Fibroblast of lung (primary cell): ENCODE measurements at regions not wholly inside any gene's neighbourhood (a gene's known extent, or its start where the extent isn't known, plus 50 kb on each side); places are given as distances from the start of the nearest gene placed in this dataset.

Experiments
- DNase-seq, 2 donors: peaks; one replicate each; pipeline versions ENCODE4 v3.0.0 to v3.0.0-alpha.2; 2010; ENCODE audit warnings: low read depth in 2 of 2
- H2AFZ ChIP-seq: 2 replicates; pipeline ENCODE4 v1.5.1; 2012; ENCODE audit warnings: low read length, control low read depth, inconsistent platforms
- H3K27ac ChIP-seq: 2 replicates; pipeline ENCODE4 v1.5.1; 2011; ENCODE audit warnings: low read length, control low read depth; ENCODE audit not compliant: insufficient read depth
- H3K27me3 ChIP-seq: 2 replicates; pipeline ENCODE4 v1.5.1; 2011; ENCODE audit warnings: mild to moderate bottlenecking, low read length; ENCODE audit not compliant: control insufficient read depth, insufficient read depth
- H3K36me3 ChIP-seq: 2 replicates; pipeline ENCODE4 v1.5.1; 2011; ENCODE audit warnings: low read length; ENCODE audit not compliant: control insufficient read depth, insufficient read depth
- H3K4me1 ChIP-seq: 2 replicates; pipeline ENCODE4 v1.5.1; 2011; ENCODE audit warnings: low read length; ENCODE audit not compliant: control insufficient read depth, insufficient read depth; ENCODE audit errors: extremely low read depth
- H3K4me2 ChIP-seq: 2 replicates; pipeline ENCODE4 v1.5.1; 2011; ENCODE audit warnings: low read length, control low read depth; ENCODE audit not compliant: insufficient read depth; ENCODE audit errors: extremely low read depth
- H3K4me3 ChIP-seq, 4 experiments: fragments of 200-600 bp in 1 of 4; sonication (generic) in 1 of 4; replicated peaks in 1 of 4; 2 replicates each; pipeline ENCODE4 v1.5.1; 2011 to 2016; ENCODE audit warnings: low read length in 4 of 4, low read depth in 3 of 4, mild to moderate bottlenecking in 3 of 4, control low read depth in 2 of 4, inconsistent platforms in 1 of 4, mixed read lengths in 1 of 4; ENCODE audit not compliant: insufficient read depth in 1 of 4; ENCODE audit errors: control extremely low read depth in 1 of 4
- H3K79me2 ChIP-seq: 2 replicates; pipeline ENCODE4 v1.5.1; 2012; ENCODE audit warnings: mild to moderate bottlenecking, low read length, inconsistent platforms; ENCODE audit not compliant: control insufficient read depth, insufficient read depth
- H3K9ac ChIP-seq: 2 replicates; pipeline ENCODE4 v1.5.1; 2011; ENCODE audit warnings: mild to moderate bottlenecking, low read length, control low read depth; ENCODE audit not compliant: insufficient read depth
- H3K9me3 ChIP-seq: 2 replicates; pipeline ENCODE4 v1.5.1; 2012; ENCODE audit warnings: low read depth, low read length; ENCODE audit not compliant: control insufficient read depth, insufficient read depth
- H4K20me1 ChIP-seq: 2 replicates; pipeline ENCODE4 v1.5.1; 2011; ENCODE audit warnings: low read length; ENCODE audit not compliant: control insufficient read depth, insufficient read depth; ENCODE audit errors: extremely low read depth
- EZH2 ChIP-seq: IDR thresholded peaks from 2 replicates; pipeline ENCODE4 v1.5.1; 2012; ENCODE audit warnings: low read length, control low read depth, mild to moderate bottlenecking; ENCODE audit errors: missing control alignments
- TF ChIP-seq, protein P1 (sequence below), 2 donors: IDR thresholded peaks in 1 of 2; conservative IDR thresholded peaks in 1 of 2; 1 replicate in 1 of 2; 2 replicates in 1 of 2; pipeline ENCODE4 v1.5.1; 2011 to 2012; ENCODE audit warnings: low read length in 2 of 2, control low read depth in 1 of 2, inconsistent platforms in 1 of 2, low read depth in 1 of 2, mild to moderate bottlenecking in 1 of 2

DNA sequence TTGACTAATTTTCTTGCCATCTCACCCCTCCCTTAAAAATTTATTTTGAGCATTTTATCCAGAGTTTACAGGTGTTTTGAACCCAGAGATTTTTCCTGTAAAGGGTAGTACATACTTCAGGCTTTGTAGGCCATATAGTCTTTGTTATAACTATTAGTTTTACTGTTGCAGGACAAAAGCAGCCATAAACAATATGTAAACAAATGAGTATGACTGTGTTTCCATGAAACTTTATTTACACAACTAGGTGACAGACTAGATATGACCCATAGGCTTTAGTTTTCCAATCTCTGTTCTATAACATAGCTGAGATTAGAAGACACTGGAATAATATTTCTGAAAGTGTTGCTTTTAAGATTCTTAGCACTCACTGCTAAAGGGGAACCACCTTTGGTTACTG is 587.9 kb downstream of the PDCD6IP start:
- no peak for TF ChIP-seq EZH2
- TF ChIP-seq, protein P1, sequence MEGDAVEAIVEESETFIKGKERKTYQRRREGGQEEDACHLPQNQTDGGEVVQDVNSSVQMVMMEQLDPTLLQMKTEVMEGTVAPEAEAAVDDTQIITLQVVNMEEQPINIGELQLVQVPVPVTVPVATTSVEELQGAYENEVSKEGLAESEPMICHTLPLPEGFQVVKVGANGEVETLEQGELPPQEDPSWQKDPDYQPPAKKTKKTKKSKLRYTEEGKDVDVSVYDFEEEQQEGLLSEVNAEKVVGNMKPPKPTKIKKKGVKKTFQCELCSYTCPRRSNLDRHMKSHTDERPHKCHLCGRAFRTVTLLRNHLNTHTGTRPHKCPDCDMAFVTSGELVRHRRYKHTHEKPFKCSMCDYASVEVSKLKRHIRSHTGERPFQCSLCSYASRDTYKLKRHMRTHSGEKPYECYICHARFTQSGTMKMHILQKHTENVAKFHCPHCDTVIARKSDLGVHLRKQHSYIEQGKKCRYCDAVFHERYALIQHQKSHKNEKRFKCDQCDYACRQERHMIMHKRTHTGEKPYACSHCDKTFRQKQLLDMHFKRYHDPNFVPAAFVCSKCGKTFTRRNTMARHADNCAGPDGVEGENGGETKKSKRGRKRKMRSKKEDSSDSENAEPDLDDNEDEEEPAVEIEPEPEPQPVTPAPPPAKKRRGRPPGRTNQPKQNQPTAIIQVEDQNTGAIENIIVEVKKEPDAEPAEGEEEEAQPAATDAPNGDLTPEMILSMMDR (conservative IDR thresholded peaks at IDR 0.05 in 1 of 2, IDR thresholded peaks at IDR 0.05 in 1 of 2; ENCODE audit: low read depth in 1 of 2, low read length in 2 of 2): no peak
- no peak overlapping the region for H3K4me3 ChIP-seq
- H3K27ac ChIP-seq: no peak overlapping the region
- DNase-seq: no peak
- H3K4me1 ChIP-seq: no peaks in the 10 kb centered on the region
- no peaks in the 10 kb centered on the region for H3K36me3 ChIP-seq
- no peak overlapping the region for H2AFZ ChIP-seq
- no peaks in the 10 kb centered on the region for H4K20me1 ChIP-seq
- H3K27me3 ChIP-seq: no peaks in the 10 kb centered on the region
- H3K9ac ChIP-seq: no peak overlapping the region
- H3K4me2 ChIP-seq: no peak overlapping the region
- no peaks in the 10 kb centered on the region for H3K79me2 ChIP-seq
- H3K9me3 ChIP-seq: no peaks in the 10 kb centered on the region

DNA sequence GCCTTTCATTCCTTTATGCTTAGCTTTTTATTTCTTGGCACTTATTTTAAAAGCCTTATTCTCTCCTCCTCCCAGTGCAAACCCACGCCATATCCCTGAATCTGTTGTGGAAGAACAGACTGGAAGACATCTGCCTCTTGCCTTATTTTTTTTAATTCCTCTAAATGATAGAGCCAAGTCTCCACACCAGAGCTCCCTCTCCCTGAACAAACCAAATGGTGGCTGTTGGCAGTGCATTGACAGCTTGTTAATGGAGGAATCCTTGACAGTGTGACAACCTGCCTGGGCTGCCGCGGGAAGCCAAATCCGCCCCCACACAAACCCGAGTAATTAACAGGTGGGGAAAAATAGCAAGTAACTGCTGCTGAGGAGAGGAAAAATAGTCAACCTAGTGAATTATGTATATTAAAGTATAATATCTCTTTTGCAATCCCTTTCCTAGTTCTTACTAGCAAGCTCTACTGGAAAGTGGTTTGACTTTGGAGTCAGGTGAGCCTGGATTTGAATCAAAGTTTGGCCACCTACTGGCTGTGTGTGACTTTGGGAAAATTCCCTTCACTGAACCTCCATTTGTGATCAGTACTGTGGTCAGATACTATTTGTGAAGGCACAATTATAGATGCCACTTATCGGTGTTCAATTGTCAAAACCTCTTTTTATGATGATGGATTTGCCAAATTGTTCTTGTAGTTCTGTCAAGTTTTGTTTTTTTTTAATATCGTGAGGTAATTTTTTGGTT is 589.6 kb downstream of the PDCD6IP start:
- no peak for TF ChIP-seq EZH2
- TF ChIP-seq, protein P1 (conservative IDR thresholded peaks at IDR 0.05 in 1 of 2, IDR thresholded peaks at IDR 0.05 in 1 of 2; ENCODE audit: low read depth in 1 of 2, low read length in 2 of 2): no peak
- no peak overlapping the region for H3K9ac ChIP-seq
- no peaks in the 10 kb centered on the region for H3K27me3 ChIP-seq
- H3K4me3 ChIP-seq: no peak overlapping the region
- no peaks in the 10 kb centered on the region for H3K79me2 ChIP-seq
- H3K9me3 ChIP-seq: no peaks in the 10 kb centered on the region
- H3K4me1 ChIP-seq: no peaks in the 10 kb centered on the region
- no peaks in the 10 kb centered on the region for H4K20me1 ChIP-seq
- no peak overlapping the region for H3K4me2 ChIP-seq
- DNase-seq: no peak
- no peak overlapping the region for H3K27ac ChIP-seq
- no peak overlapping the region for H2AFZ ChIP-seq
- H3K36me3 ChIP-seq: no peaks in the 10 kb centered on the region

DNA sequence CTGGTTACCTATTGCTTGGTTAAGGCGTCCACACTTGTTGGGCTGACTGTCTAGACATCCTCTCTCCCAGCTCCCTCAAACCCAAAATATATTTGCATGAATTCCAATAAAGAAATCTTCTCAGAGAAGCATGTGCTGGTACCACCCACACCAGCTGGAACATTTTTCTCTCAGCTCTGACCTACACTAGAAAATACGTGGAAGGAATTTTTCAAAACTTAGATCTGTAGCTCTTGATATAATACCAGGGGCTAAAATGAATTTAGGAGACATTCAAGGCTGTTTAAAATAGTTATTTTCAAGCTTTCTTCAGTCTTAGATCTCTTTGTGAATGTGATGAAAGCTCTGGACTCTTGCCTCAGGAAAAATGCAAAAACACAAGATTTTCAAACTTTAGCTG is 590.4 kb downstream of the PDCD6IP start:
- Histone ChIP-seq H4K20me1 (no peaks in the 10 kb centered on the region), H3K4me1 (no peaks in the 10 kb centered on the region), H3K4me3 (no peak overlapping the region), H2AFZ (no peak overlapping the region), H3K27me3 (no peaks in the 10 kb centered on the region), H3K79me2 (no peaks in the 10 kb centered on the region), H3K4me2 (no peak overlapping the region), H3K9me3 (no peaks in the 10 kb centered on the region), H3K36me3 (no peaks in the 10 kb centered on the region), H3K9ac (no peak overlapping the region), H3K27ac (no peak overlapping the region)
- TF ChIP-seq, protein P1 (conservative IDR thresholded peaks at IDR 0.05 in 1 of 2, IDR thresholded peaks at IDR 0.05 in 1 of 2; ENCODE audit: low read depth in 1 of 2, low read length in 2 of 2): no peak
- no peak for TF ChIP-seq EZH2
- DNase-seq: no peak
